Activated CD4-positive, alpha-beta T cell treated with anti-CD3 and anti-CD28 coated beads, Interleukin-2, Interleukin-4, amounts not matched to agents 100 ng/mL and 50 ng/mL, durations not matched to agents 16 hours and 8 hours (primary cell): ENCODE measurements at regions not wholly inside any gene's neighbourhood (a gene's known extent, or its start where the extent isn't known, plus 50 kb on each side); places are given as distances from the start of the nearest gene placed in this dataset.
"Not testable (repeated sequence)": the region's sequence is repeated elsewhere in the genome, so short reads cannot be mapped to it uniquely, and the experiment has no call there.

Experiments used
- DNase-seq: peaks from one replicate; pipeline ENCODE4 v3.0.0-alpha.2; 2020; ENCODE audit warnings: low spot score

- DNase-seq: no peak
These were observed 404.9 kb downstream of the CPS1 start for GRCh38 chr2:210961249-210961648.

- no peak for DNase-seq
These were observed 407.0 kb downstream of the CPS1 start for GRCh38 chr2:210963386-210963785.

GRCh38 chr2:210964141-210964764, 407.9 kb downstream of the CPS1 start:
- DNase-seq: no peak

- no peak for DNase-seq
These were observed 409.1 kb downstream of the CPS1 start for GRCh38 chr2:210965472-210965871.

- no peak for DNase-seq
These were observed 409.9 kb downstream of the CPS1 start for GRCh38 chr2:210966330-210966729.

GRCh38 chr2:210971431-210971830, 415.0 kb downstream of the CPS1 start:
- DNase-seq: no peak

- DNase-seq: not testable (repeated sequence)
These were observed 430.4 kb downstream of the CPS1 start for GRCh38 chr2:210986806-210987205.

- no peak for DNase-seq
These were observed 434.7 kb downstream of the CPS1 start for GRCh38 chr2:210991107-210991506.

GRCh38 chr2:210994104-210994503, 437.7 kb downstream of the CPS1 start:
- no peak for DNase-seq

GRCh38 chr2:210997373-210997772, 441.0 kb downstream of the CPS1 start:
- DNase-seq: no peak

GRCh38 chr2:210998334-210998733, 441.9 kb downstream of the CPS1 start:
- no peak for DNase-seq

- no peak for DNase-seq
These were observed 458.0 kb downstream of the CPS1 start for GRCh38 chr2:211014376-211014775.

GRCh38 chr2:211014906-211015305, 458.5 kb downstream of the CPS1 start:
- DNase-seq: no peak

GRCh38 chr2:211025089-211025488, 468.7 kb downstream of the CPS1 start:
- DNase-seq: not testable (repeated sequence)

GRCh38 chr2:211026109-211026508, 469.7 kb downstream of the CPS1 start:
- DNase-seq: no peak

- DNase-seq: no peak
These were observed 471.6 kb downstream of the CPS1 start for GRCh38 chr2:211027976-211028375.

GRCh38 chr2:211033765-211034164, 477.4 kb downstream of the CPS1 start:
- no peak for DNase-seq

GRCh38 chr2:211035548-211036185, 479.3 kb downstream of the CPS1 start:
- no peak for DNase-seq

GRCh38 chr2:211045025-211045424, 488.6 kb downstream of the CPS1 start:
- DNase-seq: no peak

- DNase-seq: no peak
These were observed 493.1 kb downstream of the CPS1 start for GRCh38 chr2:211049321-211050018.

- no peak for DNase-seq
These were observed 499.0 kb downstream of the CPS1 start for GRCh38 chr2:211055438-211055837.

GRCh38 chr2:211061612-211062296, 505.4 kb downstream of the CPS1 start:
- DNase-seq: no peak

GRCh38 chr2:211062297-211062612, 505.9 kb downstream of the CPS1 start:
- no peak for DNase-seq
